Activated CD4-positive, alpha-beta T cell treated with anti-CD3 and anti-CD28 coated beads, Interleukin-2, amount 50 U/mL, for 16 hours (primary cell): ENCODE measurements at regions not wholly inside any gene's neighbourhood (a gene's known extent, or its start where the extent isn't known, plus 50 kb on each side); places are given as distances from the start of the nearest gene placed in this dataset.

Experiments used
- DNase-seq: peaks from one replicate; pipeline ENCODE4 v3.0.0-alpha.2; 2020

DNA sequence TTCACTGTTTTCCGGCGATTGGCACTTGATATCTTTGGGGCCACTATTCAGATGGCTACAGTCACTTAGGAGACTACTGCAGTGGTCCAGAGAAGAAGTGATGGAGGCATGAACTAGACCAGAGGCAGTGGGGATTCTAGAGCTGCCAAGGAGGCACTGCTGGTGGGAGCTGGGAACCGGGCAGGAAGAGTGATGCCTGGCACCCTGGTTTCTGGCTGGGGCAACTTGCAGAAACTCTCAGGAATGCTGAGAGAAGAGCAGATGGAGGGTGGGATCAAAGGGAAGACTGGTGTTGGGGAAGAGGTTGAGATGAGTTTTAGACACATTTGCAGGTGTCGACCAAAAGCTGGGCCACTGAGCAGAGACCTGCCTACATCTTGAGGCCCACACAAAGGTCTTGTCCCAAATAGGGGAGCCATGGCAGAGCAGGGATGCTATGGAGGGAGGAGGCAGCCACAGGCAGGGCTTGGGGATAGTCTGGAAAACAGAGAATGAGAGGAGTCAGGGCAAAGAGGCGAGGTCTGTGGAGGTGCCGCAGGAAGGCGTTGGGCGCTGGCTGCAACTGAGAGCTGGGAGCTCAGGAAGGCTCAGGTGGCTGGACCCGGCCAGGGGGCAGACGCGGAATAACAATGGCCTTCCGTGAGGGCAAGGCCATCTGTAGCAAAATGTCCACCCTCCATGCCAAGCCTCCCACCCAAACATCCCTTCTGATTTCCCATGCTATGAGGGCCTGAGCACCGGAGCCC is 118.9 kb downstream of the TOMM20 start:
- no peak for DNase-seq

GRCh38 chr1:235009074-235009473 is 119.6 kb downstream of the TOMM20 start:
- DNase-seq: no peak

- DNase-seq: no peak
Observed at GRCh38 chr1:235008239-235008638, 120.4 kb downstream of the TOMM20 start.

DNA sequence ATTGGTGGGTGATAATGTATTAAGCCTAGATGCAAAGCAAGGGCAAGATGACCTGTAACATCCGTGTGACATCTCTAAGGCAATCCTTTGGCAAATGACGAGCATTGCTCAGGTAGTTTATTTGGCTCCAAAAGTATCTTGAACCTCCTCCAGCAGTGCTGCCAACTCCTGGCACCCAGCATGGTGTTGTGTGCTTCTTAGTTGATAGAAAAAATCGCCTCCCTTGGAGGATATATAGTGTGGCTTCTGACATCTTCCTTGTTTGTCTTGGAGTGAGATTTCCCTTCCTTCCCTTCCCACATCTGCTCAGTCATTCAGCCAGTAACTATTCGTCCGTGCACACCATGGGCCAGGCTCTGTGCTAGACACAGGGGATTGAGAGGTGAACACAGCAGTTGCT is 121.8 kb downstream of the TOMM20 start:
- DNase-seq: no peak

- peak; percentile 70 for DNase-seq
Observed at GRCh38 chr1:235006132-235006721, 122.4 kb downstream of the TOMM20 start.

- no peak for DNase-seq
Observed at GRCh38 chr1:235004840-235005391, 123.7 kb downstream of the TOMM20 start.

- DNase-seq: no peak
Observed at GRCh38 chr1:235004276-235004675, 124.4 kb downstream of the TOMM20 start.

- no peak for DNase-seq
Observed at GRCh38 chr1:235002706-235003300, 125.8 kb downstream of the TOMM20 start.

- no peak for DNase-seq
Observed at GRCh38 chr1:234999513-234999940, 129.1 kb downstream of the TOMM20 start.

DNA sequence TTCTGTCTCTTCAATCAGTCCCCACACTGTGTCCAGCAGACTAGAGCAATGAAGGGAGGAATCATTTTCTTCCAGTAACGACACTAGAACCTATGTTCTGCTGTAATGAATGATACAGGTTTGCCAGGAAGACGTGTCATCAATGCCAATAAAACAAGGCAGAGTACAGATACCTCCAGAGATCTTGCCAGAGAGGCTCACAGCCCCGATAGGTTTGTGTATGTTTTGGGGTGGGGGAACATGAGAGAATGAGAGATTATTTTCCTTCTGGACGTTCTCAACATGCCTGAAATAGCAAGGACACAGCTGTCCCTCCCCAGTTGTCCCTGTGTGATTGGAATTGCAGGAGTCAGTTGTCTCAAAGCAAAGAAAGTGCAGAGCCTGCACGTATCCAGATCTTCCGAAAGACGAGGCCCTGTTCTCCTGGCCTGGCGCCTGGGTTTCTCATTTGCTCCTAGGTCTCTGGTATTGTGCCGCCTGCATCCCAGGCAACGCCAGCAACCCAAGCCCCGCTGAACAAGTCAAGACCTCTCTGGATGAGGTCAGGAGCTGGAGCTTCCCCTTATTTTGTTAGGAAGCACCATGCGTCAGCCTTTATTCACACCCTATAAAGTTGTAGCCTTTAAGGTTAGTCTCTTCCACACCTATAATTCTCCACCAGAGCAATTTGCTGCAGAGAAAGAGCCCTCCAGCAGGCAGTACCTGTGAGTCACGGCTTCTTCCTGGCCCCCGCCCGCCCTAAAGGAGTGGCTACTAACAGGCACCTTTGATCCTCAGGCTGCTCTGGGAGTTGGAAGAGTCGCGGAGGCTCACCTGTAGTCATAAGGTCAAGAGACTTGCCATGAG is 130.5 kb downstream of the TOMM20 start:
- DNase-seq: no peak

GRCh38 chr1:234997201-234997895 is 131.3 kb downstream of the TOMM20 start:
- no peak for DNase-seq

GRCh38 chr1:234996245-234996757 is 132.3 kb downstream of the TOMM20 start:
- no peak for DNase-seq

GRCh38 chr1:234994436-234995295 is 134.0 kb downstream of the TOMM20 start:
- no peak for DNase-seq

GRCh38 chr1:234992065-234992464 is 136.6 kb downstream of the TOMM20 start:
- no peak for DNase-seq

DNA sequence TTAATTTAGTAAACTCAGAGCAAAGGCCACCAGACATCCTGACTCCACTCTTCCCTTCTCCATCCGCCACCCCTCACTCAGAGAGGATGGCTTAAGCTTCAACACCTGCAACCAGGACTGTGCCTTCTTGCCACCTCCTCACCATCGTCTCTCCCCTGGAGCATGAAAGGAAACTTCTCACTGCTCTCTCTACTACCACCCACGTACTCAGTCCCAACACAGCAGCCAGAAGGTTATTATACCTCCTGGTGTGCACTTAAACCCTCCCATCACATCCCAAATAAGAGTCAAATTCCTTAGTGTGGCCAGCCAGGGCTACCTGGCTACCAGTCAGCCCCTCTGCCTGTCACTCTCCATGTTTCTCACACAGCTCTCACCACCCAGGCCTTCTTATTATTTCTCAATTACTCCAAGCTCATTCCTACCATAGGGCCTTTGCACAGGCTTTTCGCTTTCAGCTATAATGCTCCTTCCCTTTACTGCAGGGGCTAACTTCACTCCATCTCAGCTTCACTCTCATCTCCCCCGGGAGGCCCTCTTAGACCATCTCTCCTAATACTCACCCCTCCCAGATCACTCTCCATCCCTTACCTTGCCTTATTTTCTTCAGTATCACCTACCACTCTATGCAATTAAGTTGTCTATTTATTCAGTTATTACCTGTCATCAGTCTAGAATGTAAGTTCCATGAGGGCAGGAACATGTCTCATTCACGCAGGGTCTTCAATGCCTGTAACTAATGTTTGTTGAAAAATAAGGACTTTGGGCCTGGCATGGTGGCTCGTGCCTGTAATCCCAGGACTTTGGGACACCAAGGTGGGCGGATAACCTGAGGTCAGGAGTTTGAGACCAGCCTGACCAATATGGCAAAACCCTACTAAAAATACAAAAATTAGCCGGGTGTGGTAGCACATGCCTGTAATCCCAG is 137.5 kb downstream of the TOMM20 start:
- no peak for DNase-seq

DNA sequence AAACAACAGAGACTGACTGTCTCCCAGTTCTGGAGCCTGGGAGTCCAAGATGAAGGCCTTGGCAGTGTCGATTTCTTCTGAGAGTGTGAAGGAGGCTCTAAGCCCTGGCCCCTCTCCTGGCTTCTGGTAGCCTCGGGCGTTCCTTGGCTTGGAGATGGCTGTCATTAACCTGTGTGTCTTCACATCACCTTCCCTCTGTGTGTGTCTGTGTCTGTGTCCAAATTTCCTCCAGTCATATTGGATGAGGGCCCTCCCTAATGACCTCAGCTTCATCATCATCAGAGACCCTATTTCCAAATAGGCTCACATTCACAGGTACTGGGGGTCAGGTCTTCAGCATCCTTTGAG is 138.3 kb downstream of the TOMM20 start:
- DNase-seq: no peak

DNA sequence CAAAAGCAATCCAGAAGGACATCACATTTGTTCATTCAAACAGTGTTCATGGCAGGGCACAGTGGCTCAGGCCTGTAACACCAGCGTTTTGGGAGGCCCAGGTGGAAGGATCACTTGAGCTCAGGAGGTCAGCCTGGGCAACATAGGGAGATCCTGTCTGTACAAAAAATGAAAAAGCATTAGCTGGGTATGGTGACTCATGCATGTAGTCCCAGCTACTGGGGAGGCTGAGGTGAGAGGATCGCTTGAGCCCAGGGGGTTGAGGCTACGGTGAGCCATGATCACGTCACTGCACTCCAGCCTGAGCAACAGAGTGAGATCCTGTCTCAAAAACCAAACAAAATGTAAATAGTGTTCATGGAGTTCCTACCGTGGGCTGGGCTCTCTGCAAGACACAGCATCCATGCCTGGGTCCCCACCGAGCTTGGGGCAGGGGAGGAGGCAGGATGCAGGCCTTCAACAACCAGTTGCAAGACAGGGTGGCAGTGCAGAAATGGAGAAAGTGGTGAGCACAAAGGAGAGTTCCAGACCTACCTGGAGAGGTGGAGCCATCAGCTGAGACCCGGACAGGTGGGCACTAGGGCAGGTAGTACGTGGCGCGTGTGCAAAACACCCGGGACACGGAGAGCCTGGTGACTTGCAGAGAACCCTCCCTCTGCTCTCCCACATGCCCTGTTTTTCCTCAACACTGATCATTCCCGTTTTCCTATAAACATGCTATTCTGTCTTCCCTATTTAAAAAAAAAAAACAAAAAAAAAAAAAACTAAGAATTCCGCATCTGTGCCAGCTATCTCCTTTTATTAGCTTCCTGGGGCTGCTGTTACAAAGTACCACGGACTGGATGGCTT is 138.9 kb downstream of the TOMM20 start:
- no peak for DNase-seq

DNA sequence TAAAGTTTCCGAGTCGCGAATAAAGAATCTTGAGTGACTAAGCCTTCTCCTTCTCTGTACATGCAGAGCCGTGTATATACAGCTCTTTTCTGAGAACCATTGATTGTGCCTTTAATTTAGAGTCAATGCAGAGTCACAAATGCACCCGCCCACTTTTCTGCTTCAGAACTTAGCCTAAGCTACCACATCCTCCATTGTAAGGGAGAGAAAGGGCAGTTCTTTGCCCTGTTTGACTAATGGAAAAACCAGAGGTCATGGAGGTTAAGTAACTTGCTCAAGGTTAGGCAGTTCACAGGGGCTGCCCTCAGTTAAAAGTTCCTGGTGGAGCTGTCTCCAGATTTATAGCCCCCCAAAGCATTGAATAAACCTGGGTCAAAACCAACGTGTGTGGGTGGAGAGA is 139.6 kb downstream of the TOMM20 start:
- peak; percentile 71 for DNase-seq

DNA sequence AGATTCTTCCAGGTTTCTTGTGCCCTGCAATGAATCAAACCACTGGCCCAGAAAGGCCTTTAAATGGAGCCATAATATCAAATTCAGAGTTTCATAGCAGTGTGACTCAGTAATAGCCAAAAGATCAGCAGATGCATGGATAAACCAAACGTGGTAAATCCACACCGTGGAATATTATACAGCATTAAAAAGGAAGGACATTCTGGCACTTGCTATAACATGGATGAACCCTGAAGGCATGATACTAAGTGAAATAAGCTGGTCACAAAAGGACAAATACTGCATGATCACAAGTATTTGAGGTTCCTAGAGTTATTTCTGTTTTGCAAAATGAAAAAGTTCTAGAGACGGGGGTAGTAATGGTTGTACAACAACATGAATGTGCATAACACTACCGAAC is 140.1 kb downstream of the TOMM20 start:
- DNase-seq: no peak
